ENCODE measurements at regions not wholly inside any gene's neighbourhood (a gene's known extent, or its start where the extent isn't known, plus 50 kb on each side); places are given as distances from the start of the nearest gene placed in this dataset.

DNA sequence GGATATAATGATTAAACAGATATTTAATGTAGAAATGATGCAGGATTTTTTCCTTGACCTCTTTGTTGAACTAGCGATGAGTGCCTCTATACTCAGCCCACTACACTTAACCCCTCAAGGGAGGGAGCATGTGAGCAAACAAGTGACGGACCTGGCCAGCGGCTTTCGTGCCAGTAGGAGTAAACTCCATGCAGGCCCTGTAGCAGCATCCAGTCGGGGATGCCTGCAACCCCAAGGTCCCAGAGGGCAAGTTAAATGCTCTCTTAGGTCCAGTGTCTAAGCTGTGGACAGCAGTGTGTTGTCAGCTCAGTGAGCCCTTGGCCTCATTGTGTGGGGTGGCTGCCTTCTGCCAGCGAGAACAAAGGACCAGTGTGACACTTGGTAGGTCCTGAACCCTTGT is 708.7 kb downstream of the TECRL start:
- Histone ChIP-seq H3K27ac (no peak overlapping the region), H3K9me3 (peaks cover 0 to 2% (median 0%) of the 10 kb centered on the region in 4 donors), H3K27me3 (no peaks in the 10 kb centered on the region), H3K4me1 (no peaks in the 10 kb centered on the region), H3K4me3 (no peak overlapping the region), H3K36me3 (no peaks in the 10 kb centered on the region)
- DNase-seq, result no peak
- TF ChIP-seq POLR2A (IDR thresholded peaks at IDR 0.05), result no peak
- TF ChIP-seq, protein P1, sequence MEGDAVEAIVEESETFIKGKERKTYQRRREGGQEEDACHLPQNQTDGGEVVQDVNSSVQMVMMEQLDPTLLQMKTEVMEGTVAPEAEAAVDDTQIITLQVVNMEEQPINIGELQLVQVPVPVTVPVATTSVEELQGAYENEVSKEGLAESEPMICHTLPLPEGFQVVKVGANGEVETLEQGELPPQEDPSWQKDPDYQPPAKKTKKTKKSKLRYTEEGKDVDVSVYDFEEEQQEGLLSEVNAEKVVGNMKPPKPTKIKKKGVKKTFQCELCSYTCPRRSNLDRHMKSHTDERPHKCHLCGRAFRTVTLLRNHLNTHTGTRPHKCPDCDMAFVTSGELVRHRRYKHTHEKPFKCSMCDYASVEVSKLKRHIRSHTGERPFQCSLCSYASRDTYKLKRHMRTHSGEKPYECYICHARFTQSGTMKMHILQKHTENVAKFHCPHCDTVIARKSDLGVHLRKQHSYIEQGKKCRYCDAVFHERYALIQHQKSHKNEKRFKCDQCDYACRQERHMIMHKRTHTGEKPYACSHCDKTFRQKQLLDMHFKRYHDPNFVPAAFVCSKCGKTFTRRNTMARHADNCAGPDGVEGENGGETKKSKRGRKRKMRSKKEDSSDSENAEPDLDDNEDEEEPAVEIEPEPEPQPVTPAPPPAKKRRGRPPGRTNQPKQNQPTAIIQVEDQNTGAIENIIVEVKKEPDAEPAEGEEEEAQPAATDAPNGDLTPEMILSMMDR (IDR thresholded peaks at IDR 0.05), result no peak

DNA sequence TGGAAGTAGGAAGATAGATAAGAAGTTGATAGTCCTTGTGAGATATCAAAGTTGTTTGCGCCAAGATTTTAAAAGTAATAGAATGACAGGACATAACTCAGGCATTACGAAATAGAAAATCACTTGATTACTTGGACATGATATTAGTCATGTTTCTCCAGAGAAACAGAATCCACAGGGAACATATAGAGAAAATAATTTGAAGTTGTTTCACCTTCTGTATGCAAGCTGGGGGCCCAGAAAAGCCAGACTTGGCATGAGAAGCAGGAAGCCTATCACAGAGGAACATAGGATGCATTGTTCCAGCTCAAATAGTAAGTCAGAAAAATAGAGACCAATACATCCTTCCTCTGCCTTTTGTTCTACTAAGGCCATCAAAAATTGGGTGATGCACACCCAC is 715.9 kb downstream of the TECRL start:
- Histone ChIP-seq H3K9me3 (no peaks in the 10 kb centered on the region), H3K4me1 (no peaks in the 10 kb centered on the region), H3K36me3 (no peaks in the 10 kb centered on the region), H3K27ac (no peak overlapping the region), H3K4me3 (no peak overlapping the region), H3K27me3 (no peaks in the 10 kb centered on the region)
- no peak for TF ChIP-seq POLR2A (IDR thresholded peaks at IDR 0.05)
- TF ChIP-seq, protein P1 (IDR thresholded peaks at IDR 0.05), result no peak
- DNase-seq, result no peak

DNA sequence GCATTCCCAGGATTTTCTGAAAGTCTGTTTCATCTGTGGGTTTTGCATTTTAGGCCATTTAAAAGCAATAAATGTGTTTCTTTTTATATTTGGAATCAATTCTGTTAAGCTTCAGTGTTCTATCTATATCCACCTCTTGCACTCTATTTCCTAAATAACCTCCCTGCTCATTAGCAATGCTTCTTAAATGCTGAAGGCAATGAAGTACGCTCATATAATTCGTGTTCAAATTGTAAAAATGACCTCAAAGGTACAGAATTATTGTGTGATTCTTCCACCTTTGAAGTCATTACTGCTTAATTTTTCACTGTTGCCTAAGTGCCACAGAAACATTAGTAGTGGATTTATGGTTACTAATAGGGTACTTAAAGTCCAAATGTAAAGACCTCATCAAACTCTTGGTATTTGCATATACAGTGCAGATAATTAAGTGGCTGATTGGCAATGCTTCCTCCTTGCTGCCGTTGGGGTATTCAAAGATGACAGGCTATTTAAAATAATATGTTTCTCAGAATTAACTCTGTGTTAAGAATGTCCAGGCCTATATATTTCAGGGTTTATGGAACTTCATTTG is 730.8 kb downstream of the TECRL start:
- no peak overlapping the region for H3K4me3 ChIP-seq
- H3K36me3 ChIP-seq, result no peaks in the 10 kb centered on the region
- H3K9me3 ChIP-seq, result no peaks in the 10 kb centered on the region
- H3K27me3 ChIP-seq, result no peaks in the 10 kb centered on the region
- DNase-seq, result no peak
- no peak overlapping the region for H3K27ac ChIP-seq
- H3K4me1 ChIP-seq, result no peaks in the 10 kb centered on the region
- TF ChIP-seq POLR2A (IDR thresholded peaks at IDR 0.05), result no peak
- TF ChIP-seq, protein P1 (IDR thresholded peaks at IDR 0.05), result no peak

DNA sequence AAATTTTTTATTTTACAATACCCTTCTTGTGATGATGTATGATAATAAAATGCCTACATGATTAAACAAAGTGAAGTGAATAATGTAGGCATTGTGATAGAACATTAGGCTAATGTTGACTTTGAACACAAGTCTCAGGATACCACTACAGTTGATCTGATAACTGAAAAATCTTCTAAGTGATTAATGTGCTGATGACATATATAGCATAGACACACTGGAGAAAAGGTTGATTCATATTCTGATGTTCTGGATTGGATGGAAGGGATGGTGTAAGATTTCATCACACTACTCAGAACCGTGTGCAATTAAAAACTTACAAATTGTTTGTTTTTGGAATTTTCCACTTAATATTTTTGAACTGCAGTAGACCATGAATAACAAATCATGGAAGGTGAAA is 738.5 kb downstream of the TECRL start:
- DNase-seq, result no peak
- no peaks in the 10 kb centered on the region for H3K27me3 ChIP-seq

DNA sequence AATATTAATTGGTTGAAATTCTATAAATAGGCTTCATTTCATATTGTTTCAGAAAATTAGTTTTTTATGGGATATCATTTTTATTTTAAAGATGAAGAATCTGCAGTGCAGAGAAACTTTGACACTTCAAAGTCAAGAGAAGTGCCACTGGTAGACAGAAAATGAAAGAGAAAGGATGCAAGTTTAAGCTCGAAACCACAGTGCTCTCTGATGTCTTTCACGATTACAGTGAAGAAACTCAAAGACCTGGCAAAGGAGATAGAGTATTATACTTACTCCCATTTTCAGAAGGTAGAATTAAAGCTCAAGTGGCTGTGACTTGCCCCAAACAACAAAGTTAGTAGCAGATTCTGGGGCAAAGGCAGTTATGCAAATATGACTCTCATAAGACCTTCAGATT is 745.4 kb downstream of the TECRL start:
- Histone ChIP-seq H3K9me3 (no peaks in the 10 kb centered on the region), H3K27me3 (no peaks in the 10 kb centered on the region), H3K36me3 (no peaks in the 10 kb centered on the region), H3K4me1 (no peaks in the 10 kb centered on the region), H3K4me3 (no peak overlapping the region), H3K27ac (no peak overlapping the region)
- DNase-seq, result no peak
- no peak for TF ChIP-seq POLR2A (IDR thresholded peaks at IDR 0.05)
- TF ChIP-seq, protein P1 (IDR thresholded peaks at IDR 0.05), result no peak

More for the DNA sequence above, 738.5 kb downstream of the TECRL start:
- H3K4me3 ChIP-seq, result no peak overlapping the region
- no peak for TF ChIP-seq POLR2A (IDR thresholded peaks at IDR 0.05)
- no peaks in the 10 kb centered on the region for H3K4me1 ChIP-seq
- H3K36me3 ChIP-seq, result no peaks in the 10 kb centered on the region
- no peak overlapping the region for H3K27ac ChIP-seq
- no peaks in the 10 kb centered on the region for H3K9me3 ChIP-seq

DNA sequence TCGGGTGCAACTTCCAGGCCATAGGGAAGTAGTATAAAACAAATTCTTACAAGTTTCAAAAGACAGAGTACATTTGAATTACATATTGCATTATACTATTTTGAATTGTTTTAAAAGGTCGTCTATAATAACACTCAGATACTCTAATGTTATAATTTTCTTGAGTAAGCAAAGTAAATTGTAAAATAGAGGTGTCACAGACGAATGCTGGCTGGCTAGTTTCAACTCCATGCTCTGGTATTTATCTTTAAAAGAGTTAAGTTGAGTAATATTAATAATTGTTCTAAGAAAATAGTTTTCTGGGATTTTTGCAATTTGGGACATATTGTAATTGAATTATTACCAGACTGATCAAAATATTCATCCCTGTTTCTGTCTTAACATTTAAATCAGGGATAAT is 764.9 kb downstream of the TECRL start:
- H3K9me3 ChIP-seq, result no peaks in the 10 kb centered on the region

More for the DNA sequence above, 764.9 kb downstream of the TECRL start:
- no peaks in the 10 kb centered on the region for H3K27me3 ChIP-seq
- no peak for DNase-seq
- no peaks in the 10 kb centered on the region for H3K36me3 ChIP-seq
- H3K4me3 ChIP-seq, result no peak overlapping the region
- TF ChIP-seq POLR2A (IDR thresholded peaks at IDR 0.05), result no peak
- TF ChIP-seq, protein P1 (IDR thresholded peaks at IDR 0.05), result no peak
- H3K27ac ChIP-seq, result no peak overlapping the region
- H3K4me1 ChIP-seq, result no peaks in the 10 kb centered on the region

Data from Peyer's patch (tissue), 4 donors.